Heart right ventricle (tissue), 16 donors: ENCODE measurements at regions not wholly inside any gene's neighbourhood (a gene's known extent, or its start where the extent isn't known, plus 50 kb on each side); places are given as distances from the start of the nearest gene placed in this dataset.

Experiments used
- ATAC-seq, 8 donors: fragments of 200-7000 bp; cut with Tn5 transposase; one replicate each; pipeline ENCODE4 v1.9.1; 2020; ENCODE audit warnings: mild to moderate bottlenecking in 8 of 8, moderate library complexity in 8 of 8, moderate number of reproducible peaks in 1 of 8
- DNase-seq, 2 donors: peaks; one replicate each; pipeline ENCODE4 v3.0.0-alpha.2; 2020
- H3K27ac ChIP-seq, 10 donors: fragments of 200-600 bp; sonication (generic) in 2 of 10; one replicate each; pipeline versions ENCODE4 v1.5.0 to v1.8.0; 2020 to 2022; ENCODE audit warnings: mild to moderate bottlenecking in 3 of 10
- H3K27me3 ChIP-seq, 7 donors: fragments of 200-600 bp; one replicate each; pipeline ENCODE4 v1.8.0; 2021 to 2022; ENCODE audit warnings: mild to moderate bottlenecking in 2 of 7
- H3K36me3 ChIP-seq, 9 donors: fragments of 200-600 bp; sonication (generic) in 1 of 9; one replicate each; pipeline versions ENCODE4 v1.5.0 to v1.8.0; 2020 to 2022; ENCODE audit warnings: mild to moderate bottlenecking in 2 of 9
- H3K4me1 ChIP-seq, 9 donors: fragments of 200-600 bp; sonication (generic) in 1 of 9; one replicate each; pipeline versions ENCODE4 v1.5.0 to v1.8.0; 2020 to 2022; ENCODE audit warnings: mild to moderate bottlenecking in 4 of 9
- H3K4me3 ChIP-seq, 10 donors: fragments of 200-600 bp; sonication (generic) in 2 of 10; one replicate each; pipeline versions ENCODE4 v1.5.0 to v1.8.0; 2020 to 2022; ENCODE audit warnings: mild to moderate bottlenecking in 7 of 10, moderate library complexity in 2 of 10
- H3K9me3 ChIP-seq, 11 donors: fragments of 200-600 bp in 10 of 11; sonication (generic) in 2 of 11; one replicate each; pipeline versions ENCODE4 v1.5.0 to v1.8.0; 2013 to 2022; ENCODE audit warnings: mild to moderate bottlenecking in 2 of 11, control low read depth in 1 of 11, moderate library complexity in 1 of 11
- WGBS, 2 donors: extraction: QIAGEN DNeasy Blood & Tissue Kit; methylation state at CpG; one replicate each; pipeline ENCODE4 v1.1.7; 2013; ENCODE audit warnings: inconsistent platforms in 1 of 2; 5-methylcytosine and 5-hydroxymethylcytosine counted together
- intact Hi-C, 10 donors: fragments of 100-400 bp; cut with DNase I; formaldehyde crosslinking; loops; one replicate each; pipeline versions ENCODE4 v1.11.1 to v1.14.2; 2022
- TF ChIP-seq, protein P1 (sequence below), 9 donors: fragments of 200-600 bp; sonication (generic) in 2 of 9; IDR thresholded peaks; one replicate each; pipeline versions ENCODE4 v1.5.0 to v1.8.0; 2021 to 2022; ENCODE audit warnings: antibody characterized with exemption in 9 of 9, mild to moderate bottlenecking in 5 of 9, moderate library complexity in 1 of 9
- donor health status: Arrhythmogenic right ventricular cardiomyopathy.
- donor health status: ischemic (EF 13 %, LVEDD 7.1; RV severe dilation, severe dysfunction).
- donor health status: healthy with polysubstance abuse.
- donor health status: DM: no; HTN: yes; CAD: no.
- donor health status: DM: no; HTN: no; CAD: no.
- donor health status: ischemic (EF 25% LVEDD 6.9; RV normal size, moderate dysfunction).
- donor health status: ischemic (EF 25% LVEDD 5.7; RV mildly dilated, moderate dysfunction).
- donor health status: healthy.
- donor health status: DM: yes; HTN: yes; CAD: no.
- donor health status: Ischemic cardiomyopathy.
- donor health status: ischemic (EF 35%, LVEDD 5.7; RV mildly dilated, moderate dysfunction).
- donor health status: nonischemic (EF 11% LVEDD 7.7; RV severe dilation, severe dysfunction).
- donor health status: DM: yes; HTN: yes; CAD: no.
- donor health status: PGD.
- donor health status: ischemic (EF 29% LVEDD 5.4; RV normal size, mild dysfunction).
- donor health status: nonischemic (EF 23%, LVEDD 6.1; RV moderate dilation, normal function).

DNA sequence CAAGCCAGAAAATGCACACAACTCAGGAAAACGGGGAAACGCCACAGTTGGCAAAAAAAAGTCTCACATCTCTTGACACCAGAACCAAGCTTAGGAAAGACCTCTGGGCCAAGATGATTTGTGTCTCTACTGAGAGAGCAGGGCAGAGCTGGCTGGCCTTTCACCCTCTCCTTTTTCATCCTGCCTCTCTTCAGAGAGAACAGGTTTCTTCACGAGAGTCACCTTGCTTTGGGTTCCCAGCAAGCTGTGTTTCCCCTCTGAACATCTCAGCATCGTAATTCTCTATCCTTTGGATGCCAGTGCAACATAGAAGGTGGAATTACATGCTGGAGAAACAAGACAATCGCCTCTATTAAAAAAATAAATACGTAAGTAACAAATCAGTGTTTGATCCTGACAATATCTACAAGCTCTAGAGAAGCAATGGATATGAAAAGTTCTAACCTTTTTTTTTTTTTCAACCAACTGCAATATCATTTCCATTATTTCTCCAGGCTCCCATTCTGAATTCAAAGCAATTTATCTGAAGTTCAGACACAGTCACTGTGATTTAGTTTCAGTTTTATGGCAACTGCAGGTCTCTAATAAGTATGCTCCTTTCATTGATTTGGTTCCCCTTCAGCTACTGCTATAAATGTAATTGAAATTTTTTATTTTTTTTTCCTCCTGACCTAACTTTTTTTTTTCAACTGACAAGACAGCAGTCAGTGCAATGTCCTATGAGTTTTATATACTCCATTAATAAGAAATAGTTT, 708.6 kb downstream of the DTWD2 start:
- Histone ChIP-seq H3K4me3 (no peak overlapping the region), H3K27me3 (no peaks in the 10 kb centered on the region), H3K9me3 (no peaks in the 10 kb centered on the region), H3K36me3 (no peaks in the 10 kb centered on the region), H3K27ac (no peak overlapping the region), H3K4me1 (no peaks in the 10 kb centered on the region)
- ATAC-seq (no peak), DNase-seq (no peak)
- TF ChIP-seq, protein P1, sequence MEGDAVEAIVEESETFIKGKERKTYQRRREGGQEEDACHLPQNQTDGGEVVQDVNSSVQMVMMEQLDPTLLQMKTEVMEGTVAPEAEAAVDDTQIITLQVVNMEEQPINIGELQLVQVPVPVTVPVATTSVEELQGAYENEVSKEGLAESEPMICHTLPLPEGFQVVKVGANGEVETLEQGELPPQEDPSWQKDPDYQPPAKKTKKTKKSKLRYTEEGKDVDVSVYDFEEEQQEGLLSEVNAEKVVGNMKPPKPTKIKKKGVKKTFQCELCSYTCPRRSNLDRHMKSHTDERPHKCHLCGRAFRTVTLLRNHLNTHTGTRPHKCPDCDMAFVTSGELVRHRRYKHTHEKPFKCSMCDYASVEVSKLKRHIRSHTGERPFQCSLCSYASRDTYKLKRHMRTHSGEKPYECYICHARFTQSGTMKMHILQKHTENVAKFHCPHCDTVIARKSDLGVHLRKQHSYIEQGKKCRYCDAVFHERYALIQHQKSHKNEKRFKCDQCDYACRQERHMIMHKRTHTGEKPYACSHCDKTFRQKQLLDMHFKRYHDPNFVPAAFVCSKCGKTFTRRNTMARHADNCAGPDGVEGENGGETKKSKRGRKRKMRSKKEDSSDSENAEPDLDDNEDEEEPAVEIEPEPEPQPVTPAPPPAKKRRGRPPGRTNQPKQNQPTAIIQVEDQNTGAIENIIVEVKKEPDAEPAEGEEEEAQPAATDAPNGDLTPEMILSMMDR (IDR thresholded peaks at IDR 0.05), result no peak
- 79 to 82% methylated on average over 6 of the region's 6 CpGs for WGBS, 2 donors
- intact Hi-C loops, result no loop called here

DNA sequence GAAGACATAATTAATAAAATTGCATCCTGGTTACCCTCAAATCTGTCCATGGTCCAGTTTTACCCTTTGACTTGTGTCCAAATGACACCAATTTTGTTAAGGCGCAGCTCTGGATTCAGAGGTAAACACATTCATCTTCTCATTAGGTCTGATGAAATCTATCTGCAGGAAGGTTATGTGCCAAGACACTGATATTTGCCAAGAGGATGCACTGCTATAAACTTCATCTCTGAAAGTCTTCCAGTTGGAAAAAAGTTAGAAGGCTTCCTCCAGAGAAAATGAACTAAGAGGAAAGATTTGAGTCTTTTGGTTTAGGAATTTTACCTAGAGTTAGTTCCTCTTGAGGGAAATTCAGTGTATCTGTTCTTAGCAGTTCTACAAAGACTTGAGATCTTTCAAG, 717.8 kb downstream of the DTWD2 start:
- H3K9me3 ChIP-seq, result peaks cover 0 to 5% (median 0%) of the 10 kb centered on the region in 11 donors
- H3K27ac ChIP-seq, result no peak overlapping the region
- H3K4me1 ChIP-seq, result no peaks in the 10 kb centered on the region
- 78 to 81% methylated on average over 1 of the region's 1 CpG for WGBS, 2 donors
- ATAC-seq (no peak), DNase-seq (no peak)
- intact Hi-C loops, result no loop called here
- TF ChIP-seq, protein P1 (IDR thresholded peaks at IDR 0.05), result no peak
- H3K4me3 ChIP-seq, result no peak overlapping the region
- no peaks in the 10 kb centered on the region for H3K36me3 ChIP-seq
- H3K27me3 ChIP-seq, result no peaks in the 10 kb centered on the region

DNA sequence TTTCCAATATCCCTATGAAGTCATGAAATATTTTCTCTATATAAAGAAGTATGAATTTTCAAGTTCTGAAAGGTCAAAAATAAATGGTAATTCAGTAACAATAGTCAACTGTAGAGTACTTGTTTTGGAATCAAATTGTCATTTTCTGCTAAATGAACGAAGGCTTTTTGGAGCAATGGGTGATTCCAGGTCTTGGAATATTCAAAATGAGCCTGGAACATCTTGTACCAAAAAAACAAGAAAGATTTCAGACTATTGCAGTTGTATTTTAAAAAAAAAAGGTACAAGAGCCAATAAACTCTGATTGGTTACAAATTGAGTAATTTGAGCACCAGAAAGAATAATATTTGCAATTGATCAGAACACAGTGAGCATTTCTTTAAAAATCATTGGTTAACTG, 730.1 kb downstream of the DTWD2 start:
- DNase-seq, result no peak
- WGBS, 2 donors, result 73 to 76% methylated on average over 1 of the region's 1 CpG
- intact Hi-C loops, result loop anchor here in 1 of 10 donors (10.0 kb wide), 1 partner anchor 357 kb away; no protein-coding TSS in a partner anchor

DNA sequence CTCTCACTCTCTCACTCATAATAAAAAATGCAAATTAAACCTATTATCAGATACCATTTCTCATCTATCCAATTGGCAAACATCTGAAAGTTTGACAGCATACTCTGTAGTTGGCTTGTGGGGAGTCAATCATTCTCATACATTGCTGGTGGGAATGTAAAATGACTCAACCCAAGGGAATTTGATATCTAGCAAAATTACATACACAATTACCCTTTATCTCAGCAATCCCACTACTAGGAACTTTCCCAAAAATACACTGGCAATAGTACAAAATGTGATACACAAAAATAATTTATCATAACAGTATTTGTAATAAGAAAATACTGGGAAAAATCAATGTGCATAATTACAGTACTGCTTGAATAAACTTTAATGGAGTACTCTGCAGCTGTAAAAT, 731.3 kb downstream of the DTWD2 start:
- H3K27ac ChIP-seq, result no peak overlapping the region
- no peaks in the 10 kb centered on the region for H3K27me3 ChIP-seq
- DNase-seq (no peak), ATAC-seq (no peak)
- intact Hi-C loops, result loop anchor here in 1 of 10 donors (10.0 kb wide), 1 partner anchor 358 kb away; no protein-coding TSS in a partner anchor
- peaks cover 0 to 6% (median 0%) of the 10 kb centered on the region in 11 donors for H3K9me3 ChIP-seq
- no peaks in the 10 kb centered on the region for H3K36me3 ChIP-seq
- H3K4me3 ChIP-seq, result no peak overlapping the region
- TF ChIP-seq, protein P1 (IDR thresholded peaks at IDR 0.05), result no peak
- no peaks in the 10 kb centered on the region for H3K4me1 ChIP-seq

More for the DNA sequence above, 730.1 kb downstream of the DTWD2 start:
- Histone ChIP-seq H3K4me1 (no peaks in the 10 kb centered on the region), H3K36me3 (no peaks in the 10 kb centered on the region), H3K4me3 (no peak overlapping the region), H3K27ac (no peak overlapping the region), H3K27me3 (no peaks in the 10 kb centered on the region), H3K9me3 (no peaks in the 10 kb centered on the region)
- TF ChIP-seq, protein P1 (IDR thresholded peaks at IDR 0.05), result no peak
- ATAC-seq, result no peak
